ENCODE measurements at regions not wholly inside any gene's neighbourhood (a gene's known extent, or its start where the extent isn't known, plus 50 kb on each side); places are given as distances from the start of the nearest gene placed in this dataset.

DNA sequence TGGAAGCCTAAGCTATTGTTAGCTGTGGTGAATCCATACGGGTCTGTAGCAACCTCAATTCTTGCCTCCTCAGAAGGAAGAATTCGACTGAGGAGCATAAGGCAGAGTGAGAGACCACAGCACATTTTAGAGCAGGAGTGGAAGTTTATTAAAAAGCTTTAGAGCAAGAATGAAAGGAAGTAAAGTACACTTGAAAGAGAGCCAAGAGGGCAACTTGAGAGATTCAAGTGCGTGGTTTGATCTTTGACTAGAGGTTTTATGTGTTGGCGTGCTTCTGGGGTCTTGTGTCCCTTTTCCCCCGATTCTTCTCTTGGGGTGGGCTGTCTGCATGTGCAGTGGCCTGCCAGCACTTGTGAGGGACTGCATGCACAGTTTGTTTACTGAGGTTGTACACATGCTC is 880.6 kb upstream of the INTU start:
- Histone ChIP-seq H3K4me1 (ENCODE audit: low read length) (no peaks in the 10 kb centered on the region), H3K4me3 (ENCODE audit: low read length) (no peak overlapping the region), H3K9ac (ENCODE audit: low read length) (no peak overlapping the region), H2AFZ (ENCODE audit: low read depth, low read length) (no peak overlapping the region), H4K20me1 (ENCODE audit: insufficient read depth, low read length) (no peaks in the 10 kb centered on the region), H3K27me3 (ENCODE audit: low read depth, low read length) (no peaks in the 10 kb centered on the region), H3K4me2 (ENCODE audit: low read length) (no peak overlapping the region), H3K79me2 (ENCODE audit: low read length) (no peaks in the 10 kb centered on the region), H3K9me3 (ENCODE audit: insufficient read depth, low read length) (no peaks in the 10 kb centered on the region), H3K27ac (ENCODE audit: low read length) (no peak overlapping the region), H3K36me3 (replicated peaks; ENCODE audit: low read depth, low read length) (no peaks in the 10 kb centered on the region)
- TF ChIP-seq EZH2phosphoT487 (IDR thresholded peaks at IDR 0.05; ENCODE audit: low read depth) (no peak), CTCF (IDR thresholded peaks at IDR 0.05; ENCODE audit: low read depth, low read length) (no peak)

DNA sequence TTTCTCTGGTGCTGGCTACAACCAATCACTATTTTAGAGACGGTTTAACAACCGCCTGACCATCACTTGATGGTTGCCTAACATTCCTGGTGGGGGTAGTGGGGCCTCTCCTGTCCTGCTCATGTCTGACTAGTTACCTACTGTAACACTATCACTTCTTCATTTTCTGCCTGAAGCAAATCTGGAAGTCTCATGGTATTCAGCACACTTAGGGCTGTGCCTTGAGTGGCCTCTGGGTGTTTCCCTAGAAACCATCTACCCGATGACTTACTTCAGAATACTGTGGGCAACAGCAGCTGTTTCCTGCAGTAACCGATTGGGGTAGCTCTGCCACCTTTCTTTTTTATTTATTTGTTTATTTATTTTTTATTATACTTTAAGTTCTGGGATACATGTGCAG is 880.1 kb upstream of the INTU start:
- no peaks in the 10 kb centered on the region for H3K9me3 ChIP-seq (ENCODE audit: insufficient read depth, low read length)
- H4K20me1 ChIP-seq (ENCODE audit: insufficient read depth, low read length), result no peaks in the 10 kb centered on the region
- H3K4me2 ChIP-seq (ENCODE audit: low read length), result no peak overlapping the region
- no peak overlapping the region for H3K4me3 ChIP-seq (ENCODE audit: low read length)
- H3K27me3 ChIP-seq (ENCODE audit: low read depth, low read length), result no peaks in the 10 kb centered on the region
- TF ChIP-seq CTCF (IDR thresholded peaks at IDR 0.05; ENCODE audit: low read depth, low read length) (no peak), EZH2phosphoT487 (IDR thresholded peaks at IDR 0.05; ENCODE audit: low read depth) (no peak)
- no peaks in the 10 kb centered on the region for H3K36me3 ChIP-seq (replicated peaks; ENCODE audit: low read depth, low read length)
- no peaks in the 10 kb centered on the region for H3K4me1 ChIP-seq (ENCODE audit: low read length)
- no peak overlapping the region for H3K9ac ChIP-seq (ENCODE audit: low read length)
- H3K79me2 ChIP-seq (ENCODE audit: low read length), result no peaks in the 10 kb centered on the region
- H2AFZ ChIP-seq (ENCODE audit: low read depth, low read length), result no peak overlapping the region
- H3K27ac ChIP-seq (ENCODE audit: low read length), result no peak overlapping the region

DNA sequence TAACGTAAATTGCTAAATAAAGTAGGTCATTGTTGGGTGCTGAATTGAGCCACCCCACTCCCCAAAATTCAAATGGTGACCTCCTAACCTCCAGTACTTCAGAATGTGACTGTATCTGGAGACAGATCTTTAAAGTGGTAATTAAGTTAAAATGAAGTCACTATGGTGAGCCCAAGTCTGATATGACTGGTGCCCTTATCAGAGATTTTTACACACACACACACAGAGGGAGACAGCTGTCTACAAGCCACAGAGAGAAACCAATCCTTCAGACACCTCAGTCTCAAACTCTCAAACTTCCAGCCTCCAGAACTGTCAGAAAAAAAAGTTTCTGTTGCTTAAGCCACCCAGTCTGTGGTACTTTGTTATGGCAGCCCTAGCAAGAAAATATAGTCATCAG is 879.2 kb upstream of the INTU start:
- H3K4me2 ChIP-seq (ENCODE audit: low read length), result no peak overlapping the region
- H3K27me3 ChIP-seq (ENCODE audit: low read depth, low read length), result no peaks in the 10 kb centered on the region
- no peak overlapping the region for H3K9ac ChIP-seq (ENCODE audit: low read length)
- no peaks in the 10 kb centered on the region for H3K36me3 ChIP-seq (replicated peaks; ENCODE audit: low read depth, low read length)
- H3K79me2 ChIP-seq (ENCODE audit: low read length), result no peaks in the 10 kb centered on the region
- no peak overlapping the region for H3K4me3 ChIP-seq (ENCODE audit: low read length)
- no peaks in the 10 kb centered on the region for H3K9me3 ChIP-seq (ENCODE audit: insufficient read depth, low read length)
- no peak overlapping the region for H2AFZ ChIP-seq (ENCODE audit: low read depth, low read length)
- TF ChIP-seq CTCF (IDR thresholded peaks at IDR 0.05; ENCODE audit: low read depth, low read length), result no peak
- H3K4me1 ChIP-seq (ENCODE audit: low read length), result no peaks in the 10 kb centered on the region
- no peak overlapping the region for H3K27ac ChIP-seq (ENCODE audit: low read length)
- no peaks in the 10 kb centered on the region for H4K20me1 ChIP-seq (ENCODE audit: insufficient read depth, low read length)

DNA sequence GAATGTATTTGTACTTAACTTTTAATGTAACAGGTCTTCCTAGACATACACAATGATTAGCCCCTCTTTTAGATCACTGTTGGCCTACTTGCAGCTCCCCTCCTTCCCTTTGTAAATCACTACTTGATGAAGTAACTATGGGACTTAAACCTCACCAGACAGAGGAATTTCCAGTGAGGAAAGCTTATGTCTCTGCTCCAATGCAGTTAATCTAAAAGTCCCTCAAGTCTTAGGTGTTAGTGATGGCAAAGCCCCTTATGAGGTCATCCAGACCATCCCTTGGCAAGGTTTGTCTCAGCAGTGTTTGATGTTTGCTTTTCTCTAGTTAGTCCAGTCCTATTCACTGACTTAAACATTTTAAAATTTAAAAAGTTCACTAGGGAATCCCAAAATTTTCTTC is 877.3 kb upstream of the INTU start:
- no peak overlapping the region for H3K9ac ChIP-seq (ENCODE audit: low read length)
- no peak overlapping the region for H3K4me3 ChIP-seq (ENCODE audit: low read length)

More for the DNA sequence above, 877.3 kb upstream of the INTU start:
- no peaks in the 10 kb centered on the region for H3K27me3 ChIP-seq (ENCODE audit: low read depth, low read length)
- H3K27ac ChIP-seq (ENCODE audit: low read length), result no peak overlapping the region
- H3K4me2 ChIP-seq (ENCODE audit: low read length), result no peak overlapping the region
- no peak overlapping the region for H2AFZ ChIP-seq (ENCODE audit: low read depth, low read length)
- H4K20me1 ChIP-seq (ENCODE audit: insufficient read depth, low read length), result no peaks in the 10 kb centered on the region
- H3K79me2 ChIP-seq (ENCODE audit: low read length), result no peaks in the 10 kb centered on the region
- TF ChIP-seq CTCF (IDR thresholded peaks at IDR 0.05; ENCODE audit: low read depth, low read length), result no peak
- no peak for TF ChIP-seq EZH2phosphoT487 (IDR thresholded peaks at IDR 0.05; ENCODE audit: low read depth)
- no peaks in the 10 kb centered on the region for H3K36me3 ChIP-seq (replicated peaks; ENCODE audit: low read depth, low read length)
- H3K9me3 ChIP-seq (ENCODE audit: insufficient read depth, low read length), result no peaks in the 10 kb centered on the region
- H3K4me1 ChIP-seq (ENCODE audit: low read length), result no peaks in the 10 kb centered on the region
